Stomach (tissue), 8 donors: ENCODE measurements at regions not wholly inside any gene's neighbourhood (a gene's known extent, or its start where the extent isn't known, plus 50 kb on each side); places are given as distances from the start of the nearest gene placed in this dataset.
A peak's percentile ranks its signal among the peaks of the same experiment; 100 is the strongest.

Experiments
- DNase-seq, 2 donors: peaks; one replicate each; pipeline versions ENCODE4 v3.0.0 to v3.0.0-alpha.2; 2013 to 2019
- H3K27ac ChIP-seq, 5 donors: fragments of 200-600 bp in 4 of 5; sonication (generic) in 4 of 5; one replicate each; pipeline ENCODE4 v1.5.1; 2013 to 2019; ENCODE audit warnings: mild to moderate bottlenecking in 1 of 5, moderate library complexity in 1 of 5
- H3K27me3 ChIP-seq, 3 donors: fragments of 200-600 bp; sonication (generic); one replicate each; pipeline ENCODE4 v1.5.1; 2017 to 2019; ENCODE audit warnings: mixed run types in 1 of 3
- H3K36me3 ChIP-seq, 4 donors: fragments of 200-600 bp; sonication (generic); 1 replicate in 3 of 4; 2 replicates in 1 of 4; pipeline ENCODE4 v1.5.1; 2016 to 2019
- H3K4me1 ChIP-seq, 4 donors: fragments of 200-600 bp; sonication (generic); one replicate each; pipeline ENCODE4 v1.5.1; 2016 to 2019
- H3K4me3 ChIP-seq, 4 donors: fragments of 200-600 bp; sonication (generic) in 3 of 4; one replicate each; pipeline ENCODE4 v1.5.1; 2016 to 2019; ENCODE audit warnings: mild to moderate bottlenecking in 1 of 4
- H3K9me3 ChIP-seq, 4 donors: fragments of 200-600 bp; sonication (generic); one replicate each; pipeline ENCODE4 v1.5.1; 2016 to 2019
- EP300 ChIP-seq: sonication (generic); formaldehyde crosslinking; IDR thresholded peaks from one replicate; pipeline ENCODE4 v1.6.1; 2017; ENCODE audit warnings: antibody characterized with exemption
- POLR2A ChIP-seq, 4 donors: fragments of 450-650 bp; IDR thresholded peaks; one replicate each; pipeline ENCODE4 v1.6.1; 2016; ENCODE audit warnings: antibody characterized with exemption in 4 of 4, control low read depth in 2 of 4, mild to moderate bottlenecking in 1 of 4, moderate library complexity in 1 of 4
- POLR2AphosphoS5 ChIP-seq, 3 donors: sonication (generic); formaldehyde crosslinking; IDR thresholded peaks; one replicate each; pipeline ENCODE4 v1.6.1; 2016; ENCODE audit warnings: antibody characterized with exemption in 3 of 3
- WGBS, 5 donors: extraction: QIAGEN DNeasy Blood & Tissue Kit in 3 of 5; methylation state at CpG; one replicate each; pipeline versions ENCODE4 v1.1.5 to v1.1.7; 2013 to 2018; 5-methylcytosine and 5-hydroxymethylcytosine counted together
- intact Hi-C: fragments of 100-400 bp; cut with DNase I; formaldehyde crosslinking; loops from one replicate; pipeline ENCODE4 v1.15.1; 2023; ENCODE audit warnings: low total_unique reads
- TF ChIP-seq, protein P1 (sequence below), 7 experiments: fragments of 450-650 bp in 4 of 7; fragments of 200-600 bp in 3 of 7; sonication (generic) in 3 of 7; IDR thresholded peaks; one replicate each; pipeline ENCODE4 v1.5.1; 2016 to 2019; ENCODE audit warnings: antibody characterized with exemption in 7 of 7, control low read depth in 2 of 7, mild to moderate bottlenecking in 1 of 7
- donor health status: healthy with polysubstance abuse.
- donor health status: Bipolar disorder and iron deficiency.
- donor health status: healthy.

DNA sequence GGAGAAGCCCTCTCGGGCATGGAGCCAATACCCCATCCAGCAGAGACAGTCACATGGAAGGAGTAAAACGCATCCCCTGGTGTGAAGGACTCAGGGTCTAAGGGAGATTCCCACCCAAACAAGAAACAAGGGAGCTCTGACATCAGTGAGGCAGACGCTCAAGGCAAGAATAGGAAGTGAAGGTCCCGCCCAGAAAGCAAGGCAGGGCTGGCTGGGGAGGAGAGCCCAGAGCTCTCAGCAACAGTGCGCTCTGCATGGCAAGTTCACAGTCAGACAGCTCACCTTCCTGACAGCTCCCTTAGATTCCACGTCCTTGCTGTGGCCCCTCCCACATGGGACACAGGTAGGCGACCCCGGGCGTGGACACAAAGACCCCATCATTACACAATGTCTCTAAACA lies 85.6 kb downstream of the TTLL2 start:
- 43 to 68% (median 55%) methylated on average over 8 to 9 of the region's 9 CpGs for WGBS, 5 donors

DNA sequence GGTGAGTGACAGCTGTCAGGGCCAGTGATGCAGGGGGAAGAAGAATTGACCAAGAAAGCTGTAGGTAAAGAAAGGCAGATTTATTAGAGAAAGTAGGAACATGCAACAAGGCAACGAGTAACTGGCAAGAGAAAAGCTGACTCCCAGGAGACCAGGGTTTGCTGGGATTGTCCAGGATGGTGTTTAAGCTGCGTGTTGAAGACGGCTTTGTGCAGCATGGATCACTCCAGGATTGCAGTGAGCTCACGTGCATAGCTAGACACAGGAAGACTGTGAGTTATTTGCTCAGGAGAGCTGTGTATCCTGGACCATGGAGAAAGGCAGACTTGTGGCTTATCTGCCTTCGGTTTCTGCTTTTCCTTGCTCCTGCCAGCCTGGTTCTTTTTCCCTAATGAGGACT lies 87.6 kb downstream of the TTLL2 start:
- Histone ChIP-seq H3K27ac (no peak overlapping the region), H3K4me1 (peaks cover 0 to 12% (median 4%) of the 10 kb centered on the region in 4 donors), H3K36me3 (no peaks in the 10 kb centered on the region), H3K27me3 (peaks cover 0 to 5% (median 0%) of the 10 kb centered on the region in 3 donors), H3K9me3 (no peaks in the 10 kb centered on the region), H3K4me3 (no peak overlapping the region)
- TF ChIP-seq EP300 (no peak), POLR2AphosphoS5 (IDR thresholded peaks at IDR 0.05) (no peak), POLR2A (IDR thresholded peaks at IDR 0.05) (no peak)
- TF ChIP-seq, protein P1, sequence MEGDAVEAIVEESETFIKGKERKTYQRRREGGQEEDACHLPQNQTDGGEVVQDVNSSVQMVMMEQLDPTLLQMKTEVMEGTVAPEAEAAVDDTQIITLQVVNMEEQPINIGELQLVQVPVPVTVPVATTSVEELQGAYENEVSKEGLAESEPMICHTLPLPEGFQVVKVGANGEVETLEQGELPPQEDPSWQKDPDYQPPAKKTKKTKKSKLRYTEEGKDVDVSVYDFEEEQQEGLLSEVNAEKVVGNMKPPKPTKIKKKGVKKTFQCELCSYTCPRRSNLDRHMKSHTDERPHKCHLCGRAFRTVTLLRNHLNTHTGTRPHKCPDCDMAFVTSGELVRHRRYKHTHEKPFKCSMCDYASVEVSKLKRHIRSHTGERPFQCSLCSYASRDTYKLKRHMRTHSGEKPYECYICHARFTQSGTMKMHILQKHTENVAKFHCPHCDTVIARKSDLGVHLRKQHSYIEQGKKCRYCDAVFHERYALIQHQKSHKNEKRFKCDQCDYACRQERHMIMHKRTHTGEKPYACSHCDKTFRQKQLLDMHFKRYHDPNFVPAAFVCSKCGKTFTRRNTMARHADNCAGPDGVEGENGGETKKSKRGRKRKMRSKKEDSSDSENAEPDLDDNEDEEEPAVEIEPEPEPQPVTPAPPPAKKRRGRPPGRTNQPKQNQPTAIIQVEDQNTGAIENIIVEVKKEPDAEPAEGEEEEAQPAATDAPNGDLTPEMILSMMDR (IDR thresholded peaks at IDR 0.05): no peak
- 56 to 68% (median 62%) methylated on average over 5 of the region's 5 CpGs for WGBS, 5 donors
- intact Hi-C loops: no loop called here
- DNase-seq: no peak

More for the DNA sequence above, 85.6 kb downstream of the TTLL2 start:
- Histone ChIP-seq H3K9me3 (no peaks in the 10 kb centered on the region), H3K27ac (no peak overlapping the region), H3K4me3 (no peak overlapping the region), H3K36me3 (no peaks in the 10 kb centered on the region), H3K27me3 (peaks cover 0 to under 1% (median 0%) of the 10 kb centered on the region in 3 donors), H3K4me1 (peaks cover 0 to 12% (median 4%) of the 10 kb centered on the region in 4 donors)
- intact Hi-C loops: no loop called here
- TF ChIP-seq, protein P1 (IDR thresholded peaks at IDR 0.05): no peak
- TF ChIP-seq POLR2AphosphoS5 (IDR thresholded peaks at IDR 0.05) (no peak), POLR2A (IDR thresholded peaks at IDR 0.05) (no peak), EP300 (no peak)
- DNase-seq: peak in 1 of 2 donors; percentile 65

DNA sequence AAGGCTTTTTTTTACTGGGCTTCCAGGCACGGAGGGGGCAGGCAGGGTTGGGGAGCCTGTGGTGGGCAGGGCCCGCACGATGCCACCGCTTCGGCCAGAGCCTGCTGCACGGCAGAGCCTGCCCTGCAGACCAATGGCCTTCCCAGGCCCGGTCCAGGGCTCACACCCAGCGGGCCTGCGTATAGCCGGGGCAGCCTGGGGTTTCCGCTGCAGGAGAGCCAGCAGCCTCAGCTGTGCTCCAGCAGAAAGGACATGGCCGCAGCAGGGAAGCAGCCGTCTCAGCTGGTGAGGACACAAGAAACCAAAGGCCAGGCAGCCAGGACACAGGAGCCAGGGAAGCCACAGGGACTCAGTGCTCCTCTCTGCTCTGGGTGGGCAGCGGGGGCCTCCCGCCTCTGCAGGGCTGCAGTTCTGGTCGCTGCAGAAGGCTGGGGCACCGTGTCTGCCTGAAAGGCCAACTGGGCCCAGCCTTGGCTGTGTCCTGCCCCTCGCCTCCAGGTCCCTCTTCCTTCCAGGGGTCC lies 90.6 kb downstream of the TTLL2 start:
- Histone ChIP-seq H3K36me3 (no peaks in the 10 kb centered on the region), H3K27ac (no peak overlapping the region), H3K4me1 (peaks cover 0 to 9% (median 4%) of the 10 kb centered on the region in 4 donors), H3K27me3 (peaks cover 0 to 11% (median 0%) of the 10 kb centered on the region in 3 donors), H3K9me3 (no peaks in the 10 kb centered on the region), H3K4me3 (no peak overlapping the region)
- TF ChIP-seq, protein P1 (IDR thresholded peaks at IDR 0.05): no peak
- TF ChIP-seq EP300 (no peak), POLR2A (IDR thresholded peaks at IDR 0.05) (no peak), POLR2AphosphoS5 (IDR thresholded peaks at IDR 0.05) (no peak)
- intact Hi-C loops: no loop called here
- no peak for DNase-seq
- WGBS, 5 donors: 83 to 93% (median 91%) methylated on average over 16 to 18 of the region's 18 CpGs

DNA sequence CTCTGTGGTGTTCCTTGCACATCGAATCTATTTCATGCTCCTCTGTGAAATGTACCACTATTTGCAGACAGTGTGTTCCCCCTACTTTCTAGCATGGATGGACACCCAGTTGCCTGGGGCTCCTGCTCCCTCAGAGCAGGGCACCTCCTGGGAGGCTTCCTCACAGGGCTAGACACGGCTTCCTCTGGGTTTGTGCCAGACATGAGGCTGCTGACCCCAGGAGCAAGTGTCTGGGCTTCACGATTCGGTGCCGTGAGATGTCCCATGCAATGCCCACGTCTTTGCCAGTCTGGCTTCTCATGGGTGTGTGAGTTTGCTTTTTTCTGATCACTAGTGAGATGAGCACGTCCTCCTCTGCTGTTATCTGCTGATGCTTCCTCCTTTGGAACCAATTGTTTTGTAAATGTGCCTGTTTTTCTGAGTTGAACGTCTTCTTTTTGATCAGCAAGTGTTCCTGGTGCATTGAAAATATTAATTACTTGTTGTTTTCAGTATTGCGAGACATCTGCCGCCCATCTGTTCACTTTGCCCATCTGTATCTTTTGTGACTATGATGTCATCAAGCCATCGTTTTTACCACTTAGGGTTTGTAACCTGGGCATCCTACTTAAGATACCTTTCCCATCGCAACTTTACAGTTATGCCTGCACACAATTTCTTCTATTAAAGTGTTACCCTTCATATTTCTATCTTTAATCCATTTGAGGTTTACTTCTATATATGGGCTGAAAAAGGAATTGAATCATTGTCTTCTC lies 92.0 kb downstream of the TTLL2 start:
- no peaks in the 10 kb centered on the region for H3K9me3 ChIP-seq
- WGBS, 5 donors: 74 to 86% (median 83%) methylated on average over 12 of the region's 12 CpGs
- H3K4me3 ChIP-seq: no peak overlapping the region
- no peaks in the 10 kb centered on the region for H3K4me1 ChIP-seq
- TF ChIP-seq POLR2A (IDR thresholded peaks at IDR 0.05): no peak
- no peak for TF ChIP-seq EP300
- TF ChIP-seq, protein P1 (IDR thresholded peaks at IDR 0.05): no peak
- no peak for TF ChIP-seq POLR2AphosphoS5 (IDR thresholded peaks at IDR 0.05)
- no peaks in the 10 kb centered on the region for H3K36me3 ChIP-seq
- H3K27me3 ChIP-seq: peaks cover 0 to 19% (median 0%) of the 10 kb centered on the region in 3 donors
- intact Hi-C loops: no loop called here
- DNase-seq: no peak
- H3K27ac ChIP-seq: no peak overlapping the region
